Endothelial cell of umbilical vein (primary cell): ENCODE measurements at regions not wholly inside any gene's neighbourhood (a gene's known extent, or its start where the extent isn't known, plus 50 kb on each side); places are given as distances from the start of the nearest gene placed in this dataset.

Experiments
- BruUV-seq: library from RNA; stranded (reverse); fragments of 400-500 nt; replicated peaks from 2 replicates; lab custom pipeline; 2021; lab: Mats Ljungman, UMichigan
- CTCF ChIA-PET: fragments of 300-600, 350-600 bp; sonication (Branson Sonifier 250); formaldehyde crosslinking; loops from one replicate; lab custom pipeline; 2021; ENCODE audit warnings: antibody characterized with exemption, inconsistent platforms; lab: Charles Lee
- POLR2A ChIA-PET: fragments of 300-600, 350-600 bp; sonication (Branson Sonifier 250); formaldehyde crosslinking; loops from one replicate; lab custom pipeline; 2021; ENCODE audit warnings: antibody characterized with exemption, inconsistent platforms; lab: Charles Lee
- DNase-seq: peaks from one replicate; pipeline ENCODE4 v3.0.0-alpha.2; 2011; ENCODE audit warnings: low read depth, low spot score
- FAIRE-seq: peaks from 2 replicates; lab custom pipeline; 2011; peaks lifted over from hg19 to GRCh38; lab: Jason Lieb, UNC
- H2AFZ ChIP-seq: 2 replicates; pipeline ENCODE4 v1.6.0; 2012; ENCODE audit warnings: low read depth, low read length, control low read depth, inconsistent platforms
- H3K27ac ChIP-seq: 2 replicates; pipeline ENCODE4 v1.5.1; 2011; ENCODE audit warnings: low read depth, mild to moderate bottlenecking, control low read depth, low read length, moderate library complexity; ENCODE audit not compliant: insufficient read depth
- H3K27me3 ChIP-seq, 2 experiments: 2 replicates each; pipeline versions ENCODE4 v1.6.0 to v1.6.1; 2011; ENCODE audit warnings: low read length in 2 of 2, mixed read lengths in 1 of 2; ENCODE audit not compliant: control insufficient read depth in 2 of 2, insufficient read depth in 2 of 2
- H3K36me3 ChIP-seq, 2 experiments: 2 replicates in 1 of 2; 3 replicates in 1 of 2; pipeline ENCODE4 v1.5.1; 2011; ENCODE audit warnings: low read length in 2 of 2, mild to moderate bottlenecking in 1 of 2, moderate library complexity in 1 of 2; ENCODE audit not compliant: control insufficient read depth in 2 of 2, insufficient read depth in 2 of 2; ENCODE audit errors: extremely low read depth in 1 of 2
- H3K4me1 ChIP-seq: 3 replicates; pipeline ENCODE4 v1.5.1; 2011; ENCODE audit warnings: mild to moderate bottlenecking, low read length; ENCODE audit not compliant: control insufficient read depth, insufficient read depth; ENCODE audit errors: extremely low read depth
- H3K4me2 ChIP-seq: 2 replicates; pipeline ENCODE4 v1.6.1; 2011; ENCODE audit warnings: low read length, control low read depth, mixed read lengths; ENCODE audit not compliant: insufficient read depth
- H3K4me3 ChIP-seq, 3 experiments: fragments of 200-600 bp in 1 of 3; sonication (generic), shearing (Covaris generic) in 1 of 3; replicated peaks in 1 of 3; 2 replicates each; pipeline ENCODE4 v1.5.1; 2011 to 2016; ENCODE audit warnings: control low read depth in 3 of 3, low read length in 3 of 3, mild to moderate bottlenecking in 2 of 3, inconsistent platforms in 1 of 3, low read depth in 1 of 3, moderate library complexity in 1 of 3; ENCODE audit not compliant: insufficient read depth in 1 of 3
- H3K79me2 ChIP-seq: 2 replicates; pipeline ENCODE4 v1.6.0; 2012; ENCODE audit warnings: low read length, inconsistent platforms; ENCODE audit not compliant: control insufficient read depth, insufficient read depth
- H3K9ac ChIP-seq: replicated peaks from 2 replicates; pipeline ENCODE3; 2011; ENCODE audit warnings: low read length, control low read depth; ENCODE audit not compliant: insufficient read depth; ENCODE audit errors: extremely low read depth
- H3K9me1 ChIP-seq: replicated peaks from 3 replicates; pipeline ENCODE4 v1.6.0; 2011; ENCODE audit warnings: mild to moderate bottlenecking, low read length; ENCODE audit not compliant: control insufficient read depth, insufficient read depth; ENCODE audit errors: extremely low read depth
- H3K9me3 ChIP-seq: replicated peaks from 2 replicates; pipeline ENCODE4 v1.5.1; 2012; ENCODE audit warnings: low read length, inconsistent platforms; ENCODE audit not compliant: control insufficient read depth, insufficient read depth
- H4K20me1 ChIP-seq: replicated peaks from 2 replicates; pipeline ENCODE3; 2011; ENCODE audit warnings: mild to moderate bottlenecking, low read length; ENCODE audit not compliant: control insufficient read depth, insufficient read depth; ENCODE audit errors: extremely low read depth
- CTCF ChIP-seq, 2 donors: IDR thresholded peaks; 1 replicate in 1 of 2; 2 replicates in 1 of 2; pipeline ENCODE4 v1.5.1; 2011; ENCODE audit warnings: low read length in 2 of 2, mild to moderate bottlenecking in 2 of 2, moderate library complexity in 2 of 2, control low read depth in 1 of 2, inconsistent platforms in 1 of 2, low read depth in 1 of 2; ENCODE audit not compliant: insufficient read depth in 1 of 2; ENCODE audit errors: extremely low read depth in 1 of 2
- EZH2 ChIP-seq: IDR thresholded peaks from 2 replicates; pipeline ENCODE4 v1.6.1; 2012; ENCODE audit warnings: borderline replicate concordance, low read depth, mild to moderate bottlenecking, moderate library complexity, low read length, inconsistent platforms; ENCODE audit not compliant: severe bottlenecking
- FOS ChIP-seq: IDR thresholded peaks from 2 replicates; pipeline ENCODE4 v1.6.1; 2011; ENCODE audit warnings: mild to moderate bottlenecking, low read length, moderate library complexity, borderline replicate concordance; ENCODE audit not compliant: insufficient read depth
- GATA2 ChIP-seq: IDR thresholded peaks from 2 replicates; pipeline ENCODE4 v1.7.0; 2011; ENCODE audit warnings: low read depth, mild to moderate bottlenecking, moderate library complexity, mixed read lengths, low read length; ENCODE audit not compliant: insufficient read length, insufficient read depth
- JUN ChIP-seq: IDR thresholded peaks from 2 replicates; pipeline ENCODE4 v1.6.1; 2011; ENCODE audit warnings: borderline replicate concordance, low read depth; ENCODE audit not compliant: insufficient read length, insufficient read depth
- MAX ChIP-seq: IDR thresholded peaks from 2 replicates; pipeline ENCODE4 v1.6.1; 2011; ENCODE audit not compliant: insufficient read depth, insufficient read length
- MYC ChIP-seq: IDR thresholded peaks from one replicate; pipeline ENCODE4 v1.6.1; 2011; ENCODE audit warnings: mild to moderate bottlenecking, low read depth, low read length
- POLR2A ChIP-seq: IDR thresholded peaks from 2 replicates; pipeline ENCODE4 v1.6.1; 2012; ENCODE audit warnings: low read depth, mild to moderate bottlenecking, control low read depth, low read length
- dilution Hi-C: fragments of 300-500 bp; cut with MboI; formaldehyde crosslinking; loops from one replicate; pipeline ENCODE4 v1.15.0; 2019; ENCODE audit warnings: low sequenced_read_pairs; ENCODE audit not compliant: extremely low pct_ligation_motif_present
- intact Hi-C: fragments of 100-400 bp; cut with micrococcal nuclease; formaldehyde crosslinking; loops from one replicate; pipeline ENCODE4 v1.10.0; 2022

DNA sequence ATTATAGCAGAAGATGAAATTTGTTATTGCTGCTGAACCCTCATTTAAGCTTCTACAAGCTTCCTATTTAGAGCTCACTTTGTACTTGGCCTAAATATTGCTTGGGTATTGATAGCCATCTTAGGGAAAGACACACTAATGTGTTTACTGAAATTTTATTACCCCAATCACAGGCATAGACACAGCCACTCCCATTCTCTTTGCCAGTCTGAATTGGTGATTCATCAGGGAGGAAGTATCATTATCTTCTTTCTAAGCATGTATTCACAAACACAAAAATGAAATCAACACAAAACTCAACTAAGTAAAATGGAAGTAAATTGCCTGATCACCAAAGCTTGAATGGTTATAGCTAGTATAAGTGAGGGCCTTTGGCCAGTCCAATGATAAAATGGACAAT is 666.3 kb downstream of the TSN start:
- no peak for FAIRE-seq
- no peak overlapping the region for H3K4me2 ChIP-seq
- TF ChIP-seq MAX (no peak), JUN (no peak), EZH2 (no peak), CTCF (IDR thresholded peaks at IDR 0.05; ENCODE audit: extremely low read depth in 1 of 2, insufficient read depth in 1 of 2, low read depth in 1 of 2, low read length in 2 of 2) (no peak), GATA2 (no peak), MYC (no peak), FOS (no peak), POLR2A (no peak)

More for the DNA sequence above, 666.3 kb downstream of the TSN start:
- H3K27me3 ChIP-seq, result no peaks in the 10 kb centered on the region
- dilution Hi-C loops, result no loop called here
- ChIA-PET CTCF (no interaction called here), POLR2A (no interaction called here)
- no peak overlapping the region for H3K9ac ChIP-seq
- H3K79me2 ChIP-seq, result no peaks in the 10 kb centered on the region
- no peak for DNase-seq
- H2AFZ ChIP-seq, result no peak overlapping the region
- H3K4me1 ChIP-seq, result no peaks in the 10 kb centered on the region
- H3K4me3 ChIP-seq, result no peak overlapping the region
- no peaks in the 10 kb centered on the region for H3K9me1 ChIP-seq
- intact Hi-C loops, result no loop called here
- H4K20me1 ChIP-seq, result no peaks in the 10 kb centered on the region
- BruUV-seq, result no TSS peak
- peaks cover 2% of the 10 kb centered on the region for H3K9me3 ChIP-seq
- no peaks in the 10 kb centered on the region for H3K36me3 ChIP-seq
- H3K27ac ChIP-seq, result no peak overlapping the region
